GM21360 (cell line): ENCODE measurements at regions not wholly inside any gene's neighbourhood (a gene's known extent, or its start where the extent isn't known, plus 50 kb on each side); places are given as distances from the start of the nearest gene placed in this dataset.

Source experiments
- ATAC-seq: cut with Tn5 transposase; IDR thresholded peaks from one replicate; pipeline ENCODE4 v1.9.1; 2021; ENCODE audit warnings: mild to moderate bottlenecking, moderate library complexity; ENCODE audit not compliant: unreplicated experiment

- ATAC-seq: no peak
Observed at GRCh38 chr7:47221826-47222225, 360.1 kb downstream of the TNS3 start.

- no peak for ATAC-seq
Observed at GRCh38 chr7:47218378-47219176, 363.3 kb downstream of the TNS3 start.

- no peak for ATAC-seq
Observed at GRCh38 chr7:47217570-47218360, 364.1 kb downstream of the TNS3 start.

- no peak for ATAC-seq
Observed at GRCh38 chr7:47217086-47217485, 364.8 kb downstream of the TNS3 start.

- ATAC-seq: no peak
Observed at GRCh38 chr7:47216439-47216838, 365.5 kb downstream of the TNS3 start.

GRCh38 chr7:47215640-47216039 lies 366.3 kb downstream of the TNS3 start:
- no peak for ATAC-seq

- no peak for ATAC-seq
Observed at GRCh38 chr7:47215049-47215448, 366.9 kb downstream of the TNS3 start.

- no peak for ATAC-seq
Observed at GRCh38 chr7:47213276-47213675, 368.6 kb downstream of the TNS3 start.

- no peak for ATAC-seq
Observed at GRCh38 chr7:47211519-47211973, 370.4 kb downstream of the TNS3 start.

- ATAC-seq: no peak
Observed at GRCh38 chr7:47210281-47210854, 371.5 kb downstream of the TNS3 start.

- ATAC-seq: no peak
Observed at GRCh38 chr7:47207956-47208355, 374.0 kb downstream of the TNS3 start.

GRCh38 chr7:47204709-47205108 lies 377.2 kb downstream of the TNS3 start:
- no peak for ATAC-seq

GRCh38 chr7:47202146-47202783 lies 379.6 kb downstream of the TNS3 start:
- ATAC-seq: no peak

- no peak for ATAC-seq
Observed at GRCh38 chr7:47198159-47198558, 383.8 kb downstream of the TNS3 start.

GRCh38 chr7:47197486-47197885 lies 384.4 kb downstream of the TNS3 start:
- ATAC-seq: no peak

GRCh38 chr7:47196737-47197136 lies 385.2 kb downstream of the TNS3 start:
- no peak for ATAC-seq

GRCh38 chr7:47196106-47196645 lies 385.7 kb downstream of the TNS3 start:
- no peak for ATAC-seq

- ATAC-seq: no peak
Observed at GRCh38 chr7:47195641-47196040, 386.3 kb downstream of the TNS3 start.

- ATAC-seq: no peak
Observed at GRCh38 chr7:47194516-47195057, 387.3 kb downstream of the TNS3 start.

GRCh38 chr7:47192978-47193377 lies 388.9 kb downstream of the TNS3 start:
- no peak for ATAC-seq

GRCh38 chr7:47191876-47192291 lies 390.0 kb downstream of the TNS3 start:
- ATAC-seq: no peak
